ENCODE measurements at regions not wholly inside any gene's neighbourhood (a gene's known extent, or its start where the extent isn't known, plus 50 kb on each side); places are given as distances from the start of the nearest gene placed in this dataset.

- peak overlapping the region; percentile 15 for H3K27ac ChIP-seq
- TF ChIP-seq CTCF (conservative IDR thresholded peaks at IDR 0.05), result no peak
Observed at GRCh38 chr7:84553711-84554110, 359.1 kb upstream of the SEMA3A start.

GRCh38 chr7:84549409-84549808, 354.8 kb upstream of the SEMA3A start:
- TF ChIP-seq CTCF (conservative IDR thresholded peaks at IDR 0.05), result no peak

GRCh38 chr7:84548366-84549365, 354.1 kb upstream of the SEMA3A start:
- TF ChIP-seq CTCF (conservative IDR thresholded peaks at IDR 0.05), result no peak
- no peak overlapping the region for H3K27ac ChIP-seq

More at GRCh38 chr7:84549409-84549808, 354.8 kb upstream of the SEMA3A start:
- no peak overlapping the region for H3K27ac ChIP-seq

DNA sequence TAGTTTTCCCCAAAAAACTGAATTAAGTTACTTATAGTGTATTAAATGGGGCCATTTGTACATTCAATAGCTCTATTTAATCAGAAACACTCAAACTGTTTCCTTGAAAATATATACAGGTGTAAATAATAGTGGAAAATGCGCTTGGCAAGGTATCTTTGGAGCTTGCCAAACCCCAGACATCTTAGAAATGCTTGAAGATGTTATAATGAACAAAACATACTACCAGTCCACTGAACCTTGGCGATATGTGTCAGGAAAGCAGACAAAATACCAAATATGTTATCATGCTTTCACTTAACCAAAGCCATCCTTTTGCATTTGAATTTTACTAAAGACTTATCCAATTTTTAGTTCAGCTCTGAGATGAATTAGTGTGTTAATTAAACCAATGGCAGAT, 352.7 kb upstream of the SEMA3A start:
- TF ChIP-seq CTCF (conservative IDR thresholded peaks at IDR 0.05), result no peak
- no peak overlapping the region for H3K27ac ChIP-seq

DNA sequence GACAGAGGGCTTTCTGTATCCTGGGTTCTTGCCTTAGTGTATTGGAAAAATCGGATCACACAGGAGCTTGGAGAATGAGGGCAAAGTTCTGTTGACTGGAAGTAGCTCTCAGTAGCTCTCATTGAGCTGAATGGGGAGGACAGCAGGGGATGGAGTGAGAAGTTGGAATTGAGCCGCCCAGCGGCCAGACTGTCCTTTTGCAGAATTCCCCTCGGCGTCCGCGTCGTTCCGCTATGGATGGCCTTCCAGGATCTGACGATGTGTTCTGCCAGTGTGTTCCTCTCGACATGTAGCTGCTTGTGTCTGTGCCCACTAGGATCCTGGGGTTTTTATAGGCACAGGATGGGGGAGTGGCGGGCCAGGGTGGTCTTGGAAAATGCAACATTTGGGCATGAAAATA, 351.8 kb upstream of the SEMA3A start:
- H3K27ac ChIP-seq, result no peak overlapping the region
- TF ChIP-seq CTCF (conservative IDR thresholded peaks at IDR 0.05), result no peak

- H3K27ac ChIP-seq, result no peak overlapping the region
- TF ChIP-seq CTCF (conservative IDR thresholded peaks at IDR 0.05), result no peak
Observed at GRCh38 chr7:84538268-84538667, 343.7 kb upstream of the SEMA3A start.

GRCh38 chr7:84536271-84536870, 341.8 kb upstream of the SEMA3A start:
- no peak for TF ChIP-seq CTCF (conservative IDR thresholded peaks at IDR 0.05)
- H3K27ac ChIP-seq, result peak overlapping the region; percentile 57
